Sigmoid colon (tissue), 6 donors: ENCODE measurements at regions not wholly inside any gene's neighbourhood (a gene's known extent, or its start where the extent isn't known, plus 50 kb on each side); places are given as distances from the start of the nearest gene placed in this dataset.

Source experiments
- DNase-seq: peaks from one replicate; pipeline ENCODE4 v3.0.0-alpha.2; 2019
- H3K27ac ChIP-seq, 4 donors: fragments of 200-600 bp; sonication (generic); one replicate each; pipeline ENCODE4 v1.5.1; 2016 to 2019; ENCODE audit warnings: mild to moderate bottlenecking in 1 of 4
- H3K27me3 ChIP-seq, 3 donors: fragments of 200-600 bp; sonication (generic); one replicate each; pipeline ENCODE4 v1.5.1; 2019; ENCODE audit warnings: mild to moderate bottlenecking in 1 of 3
- H3K36me3 ChIP-seq, 4 donors: fragments of 200-600 bp; sonication (generic); one replicate each; pipeline ENCODE4 v1.5.1; 2016 to 2019
- H3K4me1 ChIP-seq, 4 donors: fragments of 200-600 bp; sonication (generic); one replicate each; pipeline ENCODE4 v1.5.1; 2017 to 2019
- H3K4me3 ChIP-seq, 4 donors: fragments of 200-600 bp; sonication (generic); one replicate each; pipeline ENCODE4 v1.5.1; 2017 to 2019; ENCODE audit warnings: mild to moderate bottlenecking in 2 of 4, moderate library complexity in 1 of 4
- H3K9me3 ChIP-seq, 4 donors: fragments of 200-600 bp in 3 of 4; sonication (generic) in 3 of 4; one replicate each; pipeline versions ENCODE4 v1.5.1 to v1.6.1; 2013 to 2019
- CTCF ChIP-seq, 4 experiments: fragments of 450-650 bp in 3 of 4; fragments of 200-600 bp in 1 of 4; IDR thresholded peaks; one replicate each; pipeline ENCODE4 v1.5.1; 2016 to 2019; ENCODE audit warnings: antibody characterized with exemption in 4 of 4, mild to moderate bottlenecking in 3 of 4, moderate library complexity in 2 of 4
- EP300 ChIP-seq, 4 donors: sonication (generic); formaldehyde crosslinking; IDR thresholded peaks; one replicate each; pipeline ENCODE4 v1.6.1; 2017; ENCODE audit warnings: antibody characterized with exemption in 4 of 4
- POLR2A ChIP-seq, 2 donors: fragments of 450-650 bp; IDR thresholded peaks; one replicate each; pipeline ENCODE4 v1.6.1; 2016; ENCODE audit warnings: antibody characterized with exemption in 2 of 2, mild to moderate bottlenecking in 2 of 2, moderate library complexity in 2 of 2
- POLR2AphosphoS5 ChIP-seq, 4 donors: sonication (generic); formaldehyde crosslinking; IDR thresholded peaks; one replicate each; pipeline ENCODE4 v1.6.1; 2017; ENCODE audit warnings: antibody characterized with exemption in 4 of 4
- WGBS, 2 donors: extraction: QIAGEN DNeasy Blood & Tissue Kit; methylation state at CpG; one replicate each; pipeline ENCODE4 v1.1.7; 2013; 5-methylcytosine and 5-hydroxymethylcytosine counted together
- intact Hi-C: fragments of 100-400 bp; cut with DNase I; formaldehyde crosslinking; loops from one replicate; pipeline ENCODE4 v1.15.1; 2023
- donor health status: healthy with polysubstance abuse.
- donor health status: healthy.

- no peak for TF ChIP-seq EP300 (IDR thresholded peaks at IDR 0.05)
- TF ChIP-seq POLR2AphosphoS5 (IDR thresholded peaks at IDR 0.05): no peak
- TF ChIP-seq CTCF (IDR thresholded peaks at IDR 0.05): no peak
- TF ChIP-seq POLR2A (IDR thresholded peaks at IDR 0.05): no peak
- H3K27me3 ChIP-seq: no peaks in the 10 kb centered on the region
- 66 to 67% methylated on average over 3 of the region's 3 CpGs for WGBS, 2 donors
- H3K9me3 ChIP-seq: no peaks in the 10 kb centered on the region
- intact Hi-C loops: no loop called here
- H3K27ac ChIP-seq: no peak overlapping the region
- H3K36me3 ChIP-seq: no peaks in the 10 kb centered on the region
- DNase-seq: no peak
- H3K4me1 ChIP-seq: no peaks in the 10 kb centered on the region
- H3K4me3 ChIP-seq: no peak overlapping the region
Measured at GRCh38 chr12:125424909-125425308, 359.7 kb downstream of the AACS start.

GRCh38 chr12:125431516-125431915 lies 366.3 kb downstream of the AACS start:
- intact Hi-C loops: no loop called here
- no peaks in the 10 kb centered on the region for H3K27me3 ChIP-seq

GRCh38 chr12:125434131-125434530 lies 368.9 kb downstream of the AACS start:
- no peak for DNase-seq
- no peak for TF ChIP-seq EP300 (IDR thresholded peaks at IDR 0.05)
- no peak for TF ChIP-seq CTCF (IDR thresholded peaks at IDR 0.05)
- TF ChIP-seq POLR2AphosphoS5 (IDR thresholded peaks at IDR 0.05): no peak
- TF ChIP-seq POLR2A (IDR thresholded peaks at IDR 0.05): no peak
- intact Hi-C loops: no loop called here
- Histone ChIP-seq H3K27ac (no peak overlapping the region), H3K9me3 (no peaks in the 10 kb centered on the region), H3K36me3 (no peaks in the 10 kb centered on the region), H3K27me3 (no peaks in the 10 kb centered on the region), H3K4me3 (no peak overlapping the region), H3K4me1 (no peaks in the 10 kb centered on the region)
- WGBS, 2 donors: 87 to 91% methylated on average over 9 of the region's 9 CpGs

More at GRCh38 chr12:125431516-125431915, 366.3 kb downstream of the AACS start:
- DNase-seq: no peak
- no peak overlapping the region for H3K4me3 ChIP-seq
- no peaks in the 10 kb centered on the region for H3K4me1 ChIP-seq
- WGBS, 2 donors: 63 to 68% methylated on average over 6 of the region's 6 CpGs
- TF ChIP-seq EP300 (IDR thresholded peaks at IDR 0.05) (no peak), POLR2AphosphoS5 (IDR thresholded peaks at IDR 0.05) (no peak), POLR2A (IDR thresholded peaks at IDR 0.05) (no peak)
- no peaks in the 10 kb centered on the region for H3K9me3 ChIP-seq
- H3K27ac ChIP-seq: no peak overlapping the region
- no peaks in the 10 kb centered on the region for H3K36me3 ChIP-seq

GRCh38 chr12:125434936-125435443 lies 369.8 kb downstream of the AACS start:
- WGBS, 2 donors: 70 to 74% methylated on average over 8 of the region's 8 CpGs
- Histone ChIP-seq H3K36me3 (no peaks in the 10 kb centered on the region), H3K4me3 (no peak overlapping the region), H3K9me3 (no peaks in the 10 kb centered on the region), H3K4me1 (no peaks in the 10 kb centered on the region), H3K27ac (no peak overlapping the region), H3K27me3 (no peaks in the 10 kb centered on the region)
- TF ChIP-seq POLR2A (IDR thresholded peaks at IDR 0.05) (no peak), CTCF (IDR thresholded peaks at IDR 0.05) (no peak), POLR2AphosphoS5 (IDR thresholded peaks at IDR 0.05) (no peak), EP300 (IDR thresholded peaks at IDR 0.05) (no peak)
- intact Hi-C loops: no loop called here
- DNase-seq: no peak

GRCh38 chr12:125435871-125436270 lies 370.6 kb downstream of the AACS start:
- TF ChIP-seq EP300 (IDR thresholded peaks at IDR 0.05): no peak
- TF ChIP-seq CTCF (IDR thresholded peaks at IDR 0.05): no peak
- no peak for TF ChIP-seq POLR2AphosphoS5 (IDR thresholded peaks at IDR 0.05)
- TF ChIP-seq POLR2A (IDR thresholded peaks at IDR 0.05): no peak
- no peak for DNase-seq
- no peak overlapping the region for H3K27ac ChIP-seq

More at GRCh38 chr12:125435871-125436270, 370.6 kb downstream of the AACS start:
- Histone ChIP-seq H3K27me3 (no peaks in the 10 kb centered on the region), H3K4me1 (no peaks in the 10 kb centered on the region), H3K9me3 (no peaks in the 10 kb centered on the region), H3K36me3 (no peaks in the 10 kb centered on the region), H3K4me3 (no peak overlapping the region)
- intact Hi-C loops: no loop called here
- 89 to 90% methylated on average over 7 of the region's 7 CpGs for WGBS, 2 donors
